ENCODE measurements at regions not wholly inside any gene's neighbourhood (a gene's known extent, or its start where the extent isn't known, plus 50 kb on each side); places are given as distances from the start of the nearest gene placed in this dataset.

GRCh38 chr16:5867250-5867649 is 769.7 kb upstream of the EEF2KMT start:
- no peak for FAIRE-seq

GRCh38 chr16:5865236-5865635 is 767.6 kb upstream of the EEF2KMT start:
- no peak for FAIRE-seq

GRCh38 chr16:5863071-5863606 is 765.5 kb upstream of the EEF2KMT start:
- no peak for FAIRE-seq

GRCh38 chr16:5862103-5862840 is 764.7 kb upstream of the EEF2KMT start:
- FAIRE-seq = no peak

GRCh38 chr16:5861241-5861640 is 763.6 kb upstream of the EEF2KMT start:
- FAIRE-seq = no peak

GRCh38 chr16:5858180-5858579 is 760.6 kb upstream of the EEF2KMT start:
- no peak for FAIRE-seq

GRCh38 chr16:5854027-5854426 is 756.4 kb upstream of the EEF2KMT start:
- no peak for FAIRE-seq

GRCh38 chr16:5852151-5852550 is 754.6 kb upstream of the EEF2KMT start:
- no peak for FAIRE-seq

- FAIRE-seq = no peak
Observed at GRCh38 chr16:5851393-5851982, 753.9 kb upstream of the EEF2KMT start.

- no peak for FAIRE-seq
Observed at GRCh38 chr16:5850632-5851392, 753.2 kb upstream of the EEF2KMT start.

- FAIRE-seq = no peak
Observed at GRCh38 chr16:5845046-5845445, 747.5 kb upstream of the EEF2KMT start.

GRCh38 chr16:5841974-5842373 is 744.4 kb upstream of the EEF2KMT start:
- no peak for FAIRE-seq

GRCh38 chr16:5838725-5839124 is 741.1 kb upstream of the EEF2KMT start:
- no peak for FAIRE-seq

- FAIRE-seq = no peak
Observed at GRCh38 chr16:5838071-5838470, 740.5 kb upstream of the EEF2KMT start.

GRCh38 chr16:5837007-5837670 is 739.5 kb upstream of the EEF2KMT start:
- no peak for FAIRE-seq

- FAIRE-seq = no peak
Observed at GRCh38 chr16:5835876-5836275, 738.3 kb upstream of the EEF2KMT start.

GRCh38 chr16:5826332-5826731 is 728.7 kb upstream of the EEF2KMT start:
- FAIRE-seq = no peak

GRCh38 chr16:5820472-5820871 is 722.9 kb upstream of the EEF2KMT start:
- FAIRE-seq = no peak

GRCh38 chr16:5815570-5816237 is 718.1 kb upstream of the EEF2KMT start:
- no peak for FAIRE-seq

GRCh38 chr16:5801396-5801795 is 703.8 kb upstream of the EEF2KMT start:
- FAIRE-seq = no peak

- FAIRE-seq = no peak
Observed at GRCh38 chr16:5793556-5793955, 696.0 kb upstream of the EEF2KMT start.

GRCh38 chr16:5791011-5791657 is 693.5 kb upstream of the EEF2KMT start:
- FAIRE-seq = no peak
